Right lobe of liver (tissue), 6 donors: ENCODE measurements at regions not wholly inside any gene's neighbourhood (a gene's known extent, or its start where the extent isn't known, plus 50 kb on each side); places are given as distances from the start of the nearest gene placed in this dataset.

ENCODE experiments used
- ATAC-seq, 4 donors: fragments of 200-7000 bp; cut with Tn5 transposase; one replicate each; pipeline ENCODE4 v1.9.1; 2020; ENCODE audit warnings: mild to moderate bottlenecking in 4 of 4, moderate library complexity in 4 of 4
- DNase-seq, 3 donors: peaks; one replicate each; pipeline ENCODE4 v3.0.0-alpha.2; 2020
- H3K27ac ChIP-seq, 3 donors: fragments of 200-600 bp; one replicate each; pipeline ENCODE4 v1.8.0; 2022
- H3K27me3 ChIP-seq, 2 donors: fragments of 200-600 bp; one replicate each; pipeline ENCODE4 v1.8.0; 2022
- H3K36me3 ChIP-seq, 4 donors: fragments of 200-600 bp; sonication (generic) in 1 of 4; one replicate each; pipeline versions ENCODE4 v1.5.1 to v1.8.0; 2017 to 2022; ENCODE audit warnings: control low read depth in 1 of 4
- H3K4me1 ChIP-seq, 4 donors: fragments of 200-600 bp; sonication (generic) in 1 of 4; one replicate each; pipeline versions ENCODE4 v1.5.1 to v1.8.0; 2017 to 2022; ENCODE audit warnings: control low read depth in 1 of 4
- H3K4me3 ChIP-seq, 3 donors: fragments of 200-600 bp; one replicate each; pipeline ENCODE4 v1.8.0; 2022
- H3K9me3 ChIP-seq, 4 donors: fragments of 200-600 bp; sonication (generic) in 1 of 4; one replicate each; pipeline versions ENCODE4 v1.5.1 to v1.8.0; 2017 to 2022; ENCODE audit warnings: control low read depth in 1 of 4
- CTCF ChIP-seq, 4 donors: fragments of 200-600 bp in 3 of 4; fragments of 450-650 bp in 1 of 4; IDR thresholded peaks; one replicate each; pipeline versions ENCODE4 v1.5.1 to v1.8.0; 2016 to 2022; ENCODE audit warnings: antibody characterized with exemption in 4 of 4, mild to moderate bottlenecking in 2 of 4
- POLR2A ChIP-seq: fragments of 450-650 bp; IDR thresholded peaks from one replicate; pipeline ENCODE4 v1.6.1; 2017; ENCODE audit warnings: antibody characterized with exemption, mild to moderate bottlenecking
- WGBS: methylation state at CpG from one replicate; pipeline ENCODE4 v1.1.6; 2018; ENCODE audit warnings: low coverage, low lambda C conversion rate; ENCODE audit not compliant: insufficient coverage; ENCODE audit errors: missing lambda C conversion rate; 5-methylcytosine and 5-hydroxymethylcytosine counted together
- intact Hi-C, 2 donors: fragments of 100-400 bp; cut with DNase I; formaldehyde crosslinking; loops; one replicate each; pipeline versions ENCODE4 v1.11.2 to v1.14.1; 2022
- donor health status: DM: no; HTN: yes; CAD: no.
- donor health status: DM: no; HTN: no; CAD: no.
- donor health status: DM: no; HTN: no; CAD: no.
- donor health status: DM: no; HTN: yes; CAD: no.
- donor health status: DM: no; HTN: yes; CAD: no.

DNA sequence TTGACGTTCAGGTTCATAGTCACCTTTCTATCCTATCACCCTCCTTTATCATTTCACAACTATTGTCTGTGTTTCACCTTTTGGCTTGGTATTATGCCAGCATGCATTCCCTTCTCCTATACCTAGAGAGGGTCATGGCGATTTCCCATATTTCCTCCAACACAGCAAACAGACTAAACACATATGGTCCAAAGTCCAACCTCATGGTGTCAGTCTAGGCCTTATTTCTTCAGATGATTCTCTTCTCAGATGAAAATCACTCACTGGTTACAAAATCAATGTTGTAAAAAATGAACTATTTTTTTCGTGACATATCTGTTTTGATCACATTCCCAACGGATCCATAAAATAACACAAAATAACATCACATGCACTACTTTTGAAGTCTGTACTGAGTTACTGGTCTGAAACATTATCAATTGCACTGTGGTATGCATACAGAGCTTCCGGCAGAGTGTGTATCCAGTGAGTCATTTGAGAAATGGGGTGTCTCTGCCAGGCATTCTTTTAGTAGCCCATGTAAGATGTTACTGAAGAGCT, 204.8 kb upstream of the GALNT5 start:
- intact Hi-C loops, result no loop called here
- no peaks in the 10 kb centered on the region for H3K27me3 ChIP-seq

GRCh38 chr2:157053876-157054275, 203.6 kb upstream of the GALNT5 start:
- DNase-seq (no peak), ATAC-seq (no peak)
- Histone ChIP-seq H3K4me1 (no peaks in the 10 kb centered on the region), H3K27ac (no peak overlapping the region), H3K36me3 (no peaks in the 10 kb centered on the region), H3K27me3 (no peaks in the 10 kb centered on the region), H3K4me3 (no peak overlapping the region), H3K9me3 (no peaks in the 10 kb centered on the region)
- WGBS, result 54% methylated on average over 1 of the region's 1 CpG
- intact Hi-C loops, result no loop called here
- TF ChIP-seq CTCF (IDR thresholded peaks at IDR 0.05), result no peak
- no peak for TF ChIP-seq POLR2A

More for the DNA sequence above, 204.8 kb upstream of the GALNT5 start:
- TF ChIP-seq CTCF (IDR thresholded peaks at IDR 0.05) (no peak), POLR2A (no peak)
- ATAC-seq (peak in 2 of 4 donors; percentile 26 to 59), DNase-seq (no peak)
- no peaks in the 10 kb centered on the region for H3K36me3 ChIP-seq
- H3K4me3 ChIP-seq, result no peak overlapping the region
- H3K9me3 ChIP-seq, result no peaks in the 10 kb centered on the region
- no peaks in the 10 kb centered on the region for H3K4me1 ChIP-seq
- 62% methylated on average over 5 of the region's 5 CpGs for WGBS
- no peak overlapping the region for H3K27ac ChIP-seq

DNA sequence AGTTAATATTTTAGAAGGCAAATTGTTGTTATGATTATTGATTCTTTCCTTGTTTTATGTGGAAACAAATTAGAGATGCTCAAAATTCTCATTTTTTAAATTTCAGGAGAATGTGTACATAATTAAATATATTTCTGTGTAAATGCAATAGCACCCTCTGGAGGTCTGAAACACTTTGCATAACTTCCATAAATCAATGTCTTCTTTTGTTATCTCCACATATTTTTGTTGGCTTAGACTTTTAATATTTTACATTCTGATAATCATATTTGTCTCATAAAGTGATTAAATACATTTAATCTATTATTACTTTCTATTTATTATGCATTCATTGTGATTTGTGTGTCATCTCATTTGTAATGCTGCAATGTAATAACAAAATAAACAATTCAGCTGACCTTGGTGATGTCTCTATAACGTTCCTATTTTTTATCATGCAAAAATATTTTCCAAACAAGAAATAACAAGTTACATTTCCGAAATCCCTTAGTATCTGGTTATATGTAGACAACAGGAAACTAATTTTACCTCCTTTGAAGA, 201.8 kb upstream of the GALNT5 start:
- Histone ChIP-seq H3K36me3 (no peaks in the 10 kb centered on the region), H3K9me3 (no peaks in the 10 kb centered on the region), H3K27me3 (no peaks in the 10 kb centered on the region), H3K27ac (no peak overlapping the region), H3K4me1 (no peaks in the 10 kb centered on the region), H3K4me3 (no peak overlapping the region)
- TF ChIP-seq POLR2A (no peak), CTCF (IDR thresholded peaks at IDR 0.05) (peak; percentile 33 to 60 (median 53))
- WGBS, result 2% methylated on average over 2 of the region's 2 CpGs
- peak in 1 of 4 donors; percentile 52 for ATAC-seq
- no peak for DNase-seq
- intact Hi-C loops, result no loop called here

DNA sequence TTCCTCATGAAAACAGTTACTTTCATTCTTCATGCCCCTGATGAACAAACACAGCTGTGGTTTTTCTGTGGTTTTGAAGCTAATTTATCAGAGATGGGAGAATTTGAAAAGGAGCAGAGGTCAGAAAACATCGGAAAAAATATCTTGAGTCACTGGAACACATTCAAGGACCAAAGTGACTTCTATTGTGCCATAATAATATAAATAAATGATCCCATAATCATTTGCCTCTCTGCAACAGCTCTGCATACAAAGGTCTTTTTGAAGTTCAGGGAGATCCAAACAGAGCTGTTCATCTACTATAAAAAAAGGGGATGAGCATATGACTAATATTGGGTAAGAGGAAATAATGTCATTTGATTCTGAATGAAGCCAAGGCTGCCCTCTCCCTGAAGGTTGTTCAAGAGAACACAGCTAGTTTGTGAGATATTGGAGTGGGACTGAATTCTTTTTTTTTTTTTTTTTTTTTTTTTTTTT, 201.3 kb upstream of the GALNT5 start:
- DNase-seq, result no peak
- peak in 2 of 4 donors; percentile 58 to 77 for ATAC-seq
- TF ChIP-seq CTCF (IDR thresholded peaks at IDR 0.05), result no peak
- no peaks in the 10 kb centered on the region for H3K4me1 ChIP-seq
- no peak overlapping the region for H3K4me3 ChIP-seq
- 5% methylated on average over 1 of the region's 1 CpG for WGBS
- H3K27ac ChIP-seq, result no peak overlapping the region
- intact Hi-C loops, result no loop called here
- H3K27me3 ChIP-seq, result no peaks in the 10 kb centered on the region
- no peaks in the 10 kb centered on the region for H3K9me3 ChIP-seq
- no peaks in the 10 kb centered on the region for H3K36me3 ChIP-seq
